Fibroblast of peridontal ligament (primary cell): ENCODE measurements at regions not wholly inside any gene's neighbourhood (a gene's known extent, or its start where the extent isn't known, plus 50 kb on each side); places are given as distances from the start of the nearest gene placed in this dataset.

Experiments
- DNase-seq: peaks from one replicate; pipeline ENCODE4 v3.0.0-alpha.2; 2010; ENCODE audit errors: extremely low read depth

GRCh38 chr9:87278971-87279733 lies 218.5 kb upstream of the DAPK1 start:
- DNase-seq, result peak; percentile 66

DNA sequence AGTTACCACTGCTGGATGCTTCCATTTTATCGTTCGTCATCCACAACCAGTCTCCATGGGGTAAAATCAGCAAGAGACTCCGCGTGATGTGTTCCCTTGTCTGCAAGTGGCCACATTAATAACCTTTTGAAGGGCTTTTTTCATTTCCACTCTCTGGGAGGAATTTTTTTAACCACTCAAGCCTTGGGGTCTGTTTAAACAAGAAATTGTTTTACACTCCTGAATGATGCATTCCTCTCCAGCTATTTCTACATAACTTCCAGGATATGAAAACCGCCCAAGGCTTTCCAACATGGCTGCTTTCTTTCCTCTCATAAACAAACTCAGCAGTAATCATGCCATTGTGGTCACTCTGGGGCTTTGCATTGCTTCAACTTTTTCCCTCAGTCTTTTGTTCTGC lies 217.2 kb upstream of the DAPK1 start:
- DNase-seq, result peak; percentile 99

- DNase-seq, result no peak
These were observed 215.1 kb upstream of the DAPK1 start for GRCh38 chr9:87282538-87282937.

DNA sequence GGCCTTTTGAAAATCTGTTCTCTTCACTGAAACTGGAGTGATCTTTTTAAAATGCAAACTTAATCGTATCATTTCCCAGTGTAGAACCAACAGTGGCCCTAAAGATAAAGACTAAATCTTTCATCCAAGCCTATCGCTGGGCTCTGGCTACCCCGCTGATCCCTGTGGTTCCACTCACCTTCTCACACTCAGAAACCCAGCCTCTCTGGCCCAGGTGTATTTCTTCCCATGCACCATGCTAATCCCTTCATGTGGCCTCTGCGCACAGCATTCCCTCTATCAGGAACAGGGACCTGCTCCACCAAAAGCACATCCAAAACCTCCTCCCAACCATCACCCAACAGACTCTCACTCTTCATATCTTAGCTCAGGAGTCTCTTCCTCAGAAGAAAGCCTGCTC lies 214.1 kb upstream of the DAPK1 start:
- no peak for DNase-seq

GRCh38 chr9:87285183-87285850 lies 212.3 kb upstream of the DAPK1 start:
- DNase-seq, result no peak

- peak; percentile 82 for DNase-seq
These were observed 211.2 kb upstream of the DAPK1 start for GRCh38 chr9:87286506-87286905.

- peak; percentile 79 for DNase-seq
These were observed 207.2 kb upstream of the DAPK1 start for GRCh38 chr9:87290241-87291052.

DNA sequence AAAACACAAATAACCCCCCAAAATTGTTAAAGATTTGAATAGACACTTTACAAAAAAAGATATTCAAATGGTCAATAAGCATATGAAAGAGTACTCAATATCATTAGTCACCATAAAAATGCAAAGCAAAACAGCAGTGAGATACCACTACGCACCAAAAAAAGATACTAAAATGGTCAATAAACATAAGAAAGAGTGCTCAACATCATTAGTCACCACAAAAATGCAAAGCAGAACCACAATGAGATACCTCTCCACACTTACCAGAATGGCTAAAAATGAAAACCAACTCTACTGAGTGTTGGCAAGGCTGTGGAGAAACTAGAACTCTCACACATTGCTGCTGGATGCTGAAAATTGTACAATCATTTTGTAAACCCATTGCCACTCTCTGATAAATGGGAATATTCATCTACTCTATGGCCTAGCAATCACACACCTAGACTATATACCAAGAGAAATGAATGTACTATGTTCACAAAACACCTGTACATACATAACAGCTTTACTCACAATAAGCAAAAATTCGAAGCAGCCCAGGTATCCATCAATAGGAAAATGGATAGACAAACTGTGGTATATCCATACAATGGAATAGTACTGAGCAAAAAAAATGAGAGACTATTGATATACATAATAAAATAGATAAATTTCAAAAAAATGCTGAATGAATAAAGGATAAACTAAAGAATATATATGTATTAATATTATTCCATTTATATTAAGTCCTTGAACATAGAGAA lies 205.0 kb upstream of the DAPK1 start:
- no peak for DNase-seq

DNA sequence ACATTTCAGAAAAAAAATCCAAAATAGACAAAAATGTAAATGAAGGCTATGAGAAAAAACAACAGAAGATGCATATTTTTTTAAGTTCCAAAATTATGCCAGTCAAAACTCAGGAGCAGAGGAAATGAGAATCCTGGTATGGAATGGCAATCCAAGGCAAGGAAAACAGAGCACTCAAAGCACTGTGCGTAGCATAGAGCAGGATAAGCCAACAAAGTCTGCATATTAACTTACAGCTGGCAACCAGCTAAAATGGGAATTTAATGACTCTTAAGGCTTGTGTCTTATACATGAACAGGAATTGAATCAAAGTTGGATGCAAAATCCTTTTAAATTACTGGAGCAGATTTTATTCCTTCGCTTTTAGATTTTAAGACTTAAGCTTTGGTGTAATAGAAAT lies 203.5 kb upstream of the DAPK1 start:
- no peak for DNase-seq

- no peak for DNase-seq
These were observed 196.8 kb upstream of the DAPK1 start for GRCh38 chr9:87300915-87301314.

- DNase-seq, result no peak
These were observed 196.3 kb upstream of the DAPK1 start for GRCh38 chr9:87301371-87301770.

- no peak for DNase-seq
These were observed 192.5 kb upstream of the DAPK1 start for GRCh38 chr9:87305151-87305550.

GRCh38 chr9:87306006-87306405 lies 191.7 kb upstream of the DAPK1 start:
- DNase-seq, result no peak

DNA sequence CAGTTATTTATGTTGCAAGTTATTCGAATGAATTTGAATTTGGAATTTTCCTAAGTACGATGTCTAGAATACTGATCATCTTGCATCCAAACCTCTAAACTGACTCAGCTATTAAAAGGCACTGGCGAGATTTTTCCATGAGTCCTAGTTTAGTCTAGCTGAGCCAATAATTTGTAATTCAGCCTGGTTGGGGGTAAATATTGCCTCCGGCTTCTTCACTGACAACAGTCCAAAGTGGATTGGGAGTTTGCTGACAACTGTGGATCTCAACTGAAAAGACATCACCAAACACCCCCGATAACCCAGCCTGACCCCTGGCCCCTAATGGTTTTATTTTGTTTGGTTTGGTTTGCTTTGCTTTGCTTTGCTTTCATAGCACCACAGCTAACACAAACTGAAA lies 189.8 kb upstream of the DAPK1 start:
- DNase-seq, result peak; percentile 63

DNA sequence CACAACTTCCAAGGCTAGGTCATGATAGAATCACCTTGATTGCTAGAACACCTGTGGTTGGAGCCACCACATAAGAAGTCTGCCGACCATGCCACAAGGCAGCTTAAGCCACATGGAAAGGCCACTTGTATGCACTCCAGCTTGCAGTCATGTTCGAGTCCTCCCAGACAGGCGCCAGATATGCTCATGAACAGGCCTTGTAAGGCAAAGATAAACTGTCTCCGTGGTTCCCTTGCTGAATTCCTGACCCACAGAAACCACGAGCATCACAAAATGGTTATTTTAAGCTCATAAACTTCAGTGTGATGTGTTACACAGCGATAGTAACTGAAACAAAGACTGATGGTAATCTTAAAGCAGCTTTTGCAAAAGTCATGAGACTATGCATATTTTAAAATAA lies 188.4 kb upstream of the DAPK1 start:
- peak; percentile 35 for DNase-seq

GRCh38 chr9:87310827-87311523 lies 186.7 kb upstream of the DAPK1 start:
- peak; percentile 44 for DNase-seq

DNA sequence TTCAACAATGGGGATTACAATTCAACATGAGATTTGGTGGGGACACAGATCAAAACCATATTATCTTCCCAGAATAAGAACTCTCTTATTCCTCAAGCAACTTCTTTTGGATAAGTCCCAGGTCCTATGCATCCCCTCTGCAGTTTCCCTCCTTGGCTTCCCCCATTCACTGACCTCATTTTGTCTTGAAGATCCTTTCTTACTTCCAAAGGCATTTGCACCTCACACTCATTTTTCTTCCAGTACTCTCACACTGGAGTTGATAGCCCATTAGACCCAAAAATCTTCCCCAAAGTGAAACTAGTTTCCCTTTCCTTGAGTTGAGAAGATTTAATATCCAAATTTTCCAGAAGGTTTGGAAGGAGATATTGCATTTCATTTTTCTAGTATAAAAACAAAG lies 178.0 kb upstream of the DAPK1 start:
- DNase-seq, result no peak

GRCh38 chr9:87320146-87320884 lies 177.4 kb upstream of the DAPK1 start:
- DNase-seq, result no peak

DNA sequence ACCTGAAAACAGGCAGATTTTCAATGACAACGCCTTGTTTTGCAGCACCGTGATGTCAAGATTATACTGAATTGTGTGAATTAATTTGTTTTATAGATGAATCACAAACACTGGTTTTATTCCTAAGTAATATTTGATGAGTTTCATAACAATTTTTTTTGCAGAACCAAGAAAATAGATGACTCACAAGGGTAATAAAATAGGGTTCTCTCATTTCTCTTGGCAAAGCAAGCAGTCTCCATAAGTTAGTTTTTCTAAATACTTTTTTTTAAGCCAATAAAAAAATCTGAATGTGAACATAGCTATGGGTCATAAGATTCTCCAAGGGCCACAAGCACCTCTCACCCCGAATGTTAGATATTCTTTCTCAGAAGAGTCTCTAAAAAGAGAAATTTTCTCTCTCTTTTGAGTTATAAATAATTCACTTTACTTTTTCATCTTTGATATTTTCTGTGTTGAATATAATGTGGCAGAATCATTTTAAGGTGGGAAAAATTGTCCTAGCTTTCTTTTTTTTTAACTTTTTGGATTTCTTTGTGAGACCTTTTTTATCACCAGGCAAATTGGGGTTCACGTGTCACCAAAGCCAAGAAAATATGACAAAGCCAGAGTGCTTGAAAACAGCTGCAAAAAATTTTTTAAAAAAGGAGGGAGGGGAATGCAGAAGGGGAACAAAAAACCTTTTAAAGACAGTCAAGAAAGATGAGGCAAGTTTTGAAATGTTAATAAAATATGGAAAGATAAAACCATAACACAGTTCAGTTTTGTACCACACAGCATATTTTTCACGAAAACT lies 174.6 kb upstream of the DAPK1 start:
- peak; percentile 80 for DNase-seq

DNA sequence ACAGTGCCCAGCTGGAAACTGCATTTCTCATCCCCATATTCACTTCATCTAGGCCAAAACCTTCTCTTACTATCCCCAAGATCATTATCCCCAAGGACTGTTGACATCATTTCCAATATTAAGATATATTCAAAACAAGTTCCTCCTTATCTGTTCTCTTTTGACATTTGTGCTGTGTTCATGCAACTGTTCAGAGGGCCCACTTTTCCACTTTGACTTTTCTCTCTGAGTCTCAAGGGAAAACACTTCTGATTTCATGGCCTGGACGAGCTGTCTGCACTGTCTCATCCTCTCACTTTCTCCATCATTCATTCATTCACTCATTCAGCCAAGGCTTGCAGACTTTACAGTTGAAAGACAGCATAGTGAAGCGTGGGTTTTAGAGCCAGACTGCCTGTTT lies 173.7 kb upstream of the DAPK1 start:
- no peak for DNase-seq
